Trophoblast cell (in vitro differentiated cells and primary cell): ENCODE measurements at regions not wholly inside any gene's neighbourhood (a gene's known extent, or its start where the extent isn't known, plus 50 kb on each side); places are given as distances from the start of the nearest gene placed in this dataset.

Experiments used
- DNase-seq, 2 donors: peaks; one replicate each; pipeline ENCODE4 v3.0.0-alpha.2; 2016
- H2AFZ ChIP-seq: 2 replicates; pipeline ENCODE4 v1.6.1; 2013; ENCODE audit warnings: low read length, moderate library complexity, mild to moderate bottlenecking; ENCODE audit not compliant: insufficient read depth, poor library complexity
- H2AK5ac ChIP-seq: 2 replicates; pipeline ENCODE4 v1.6.1; 2013; ENCODE audit warnings: mild to moderate bottlenecking, low read length
- H2BK120ac ChIP-seq: 2 replicates; pipeline ENCODE4 v1.6.1; 2013; ENCODE audit warnings: low read length, mild to moderate bottlenecking, moderate library complexity; ENCODE audit not compliant: insufficient read depth, poor library complexity
- H2BK12ac ChIP-seq: 2 replicates; pipeline ENCODE4 v1.6.1; 2013; ENCODE audit warnings: mild to moderate bottlenecking, low read length, moderate library complexity
- H2BK5ac ChIP-seq: 2 replicates; pipeline ENCODE4 v1.6.1; 2013; ENCODE audit warnings: low read length, low read depth, moderate library complexity, mild to moderate bottlenecking; ENCODE audit not compliant: poor library complexity
- H3K14ac ChIP-seq: 2 replicates; pipeline ENCODE4 v1.6.1; 2013; ENCODE audit warnings: mild to moderate bottlenecking, low read length
- H3K18ac ChIP-seq: 2 replicates; pipeline ENCODE4 v1.6.1; 2013; ENCODE audit warnings: mild to moderate bottlenecking, low read length
- H3K23ac ChIP-seq: 2 replicates; pipeline ENCODE4 v1.6.1; 2013; ENCODE audit warnings: low read length
- H3K27ac ChIP-seq: 2 replicates; pipeline ENCODE4 v1.5.1; 2013; ENCODE audit warnings: low read depth, mild to moderate bottlenecking, inconsistent platforms, low read length, moderate library complexity
- H3K27me3 ChIP-seq: 2 replicates; pipeline ENCODE4 v1.6.1; 2013; ENCODE audit warnings: inconsistent platforms, mild to moderate bottlenecking, low read length, moderate library complexity; ENCODE audit not compliant: insufficient read depth
- H3K36me3 ChIP-seq, 2 experiments: 1 replicate in 1 of 2; 2 replicates in 1 of 2; pipeline ENCODE4 v1.6.1; 2013; ENCODE audit warnings: low read length in 2 of 2, mild to moderate bottlenecking in 2 of 2, moderate library complexity in 1 of 2; ENCODE audit not compliant: insufficient read depth in 2 of 2, control insufficient read depth in 1 of 2
- H3K4ac ChIP-seq: 2 replicates; pipeline ENCODE4 v1.6.1; 2013; ENCODE audit warnings: low read depth, mild to moderate bottlenecking, low read length, moderate library complexity
- H3K4me1 ChIP-seq, 2 experiments: 1 replicate in 1 of 2; 2 replicates in 1 of 2; pipeline ENCODE4 v1.6.1; 2013; ENCODE audit warnings: low read length in 2 of 2, mild to moderate bottlenecking in 2 of 2, moderate library complexity in 1 of 2; ENCODE audit not compliant: insufficient read depth in 2 of 2, control insufficient read depth in 1 of 2
- H3K4me2 ChIP-seq: 2 replicates; pipeline ENCODE4 v1.6.1; 2013; ENCODE audit warnings: inconsistent platforms, mild to moderate bottlenecking, low read length, moderate library complexity
- H3K4me3 ChIP-seq: 2 replicates; pipeline ENCODE4 v1.5.1; 2013; ENCODE audit warnings: mild to moderate bottlenecking, low read depth, low read length, inconsistent platforms
- H3K79me1 ChIP-seq: one replicate; pipeline ENCODE4 v1.6.1; 2013; ENCODE audit warnings: low read length
- H3K79me2 ChIP-seq: 2 replicates; pipeline ENCODE4 v1.6.1; 2013; ENCODE audit warnings: low read length, mild to moderate bottlenecking; ENCODE audit not compliant: control insufficient read depth, insufficient read depth, poor library complexity
- H3K9ac ChIP-seq: 2 replicates; pipeline ENCODE4 v1.6.1; 2013; ENCODE audit warnings: mild to moderate bottlenecking, low read length
- H3K9me3 ChIP-seq: 2 replicates; pipeline ENCODE4 v1.6.1; 2013; ENCODE audit warnings: low read depth, mild to moderate bottlenecking, control low read depth, inconsistent platforms, low read length; ENCODE audit not compliant: insufficient read depth
- H4K12ac ChIP-seq: 2 replicates; pipeline ENCODE4 v1.6.1; 2013; ENCODE audit warnings: low read depth, mild to moderate bottlenecking, low read length, moderate library complexity
- H4K8ac ChIP-seq: 2 replicates; pipeline ENCODE4 v1.6.1; 2013; ENCODE audit warnings: low read depth, mild to moderate bottlenecking, low read length, moderate library complexity
- H4K91ac ChIP-seq: one replicate; pipeline ENCODE4 v1.6.1; 2013; ENCODE audit warnings: low read depth, mild to moderate bottlenecking, low read length, moderate library complexity
- WGBS: extraction: QIAGEN DNeasy Blood & Tissue Kit; methylation state at CpG from one replicate; pipeline ENCODE4 v1.1.7; 2013; ENCODE audit warnings: missing lambda C conversion rate; ENCODE audit not compliant: insufficient read length, insufficient coverage; ENCODE audit errors: extremely low coverage; 5-methylcytosine and 5-hydroxymethylcytosine counted together

GRCh38 chr6:16850681-16851026 lies 89.4 kb upstream of the ATXN1 start:
- Histone ChIP-seq H3K9me3 (peaks cover 2% of the 10 kb centered on the region), H2AK5ac (no peak overlapping the region), H4K12ac (no peak overlapping the region), H2BK120ac (no peak overlapping the region), H2BK12ac (no peak overlapping the region), H3K4me2 (no peak overlapping the region), H4K91ac (no peak overlapping the region), H2AFZ (no peak overlapping the region), H3K23ac (no peak overlapping the region), H3K4me1 (peaks cover 3 to 4% of the 10 kb centered on the region in 2 experiments), H3K27me3 (no peaks in the 10 kb centered on the region), H3K9ac (no peak overlapping the region), H4K8ac (no peak overlapping the region), H3K18ac (no peak overlapping the region), H3K79me2 (no peaks in the 10 kb centered on the region), H3K79me1 (peaks cover 1% of the 10 kb centered on the region), H3K27ac (no peak overlapping the region), H3K36me3 (no peaks in the 10 kb centered on the region), H3K4ac (no peak overlapping the region), H3K14ac (no peak overlapping the region), H2BK5ac (no peak overlapping the region), H3K4me3 (no peak overlapping the region)
- no CpG with 5 or more reads among the region's 5 CpGs for WGBS
- no peak for DNase-seq

GRCh38 chr6:16849988-16850680 lies 88.9 kb upstream of the ATXN1 start:
- Histone ChIP-seq H2AFZ (no peak overlapping the region), H3K27me3 (no peaks in the 10 kb centered on the region), H3K79me1 (peaks cover 1% of the 10 kb centered on the region), H3K4me2 (no peak overlapping the region), H4K91ac (no peak overlapping the region), H3K9ac (no peak overlapping the region), H2BK5ac (no peak overlapping the region), H3K36me3 (no peaks in the 10 kb centered on the region), H3K79me2 (no peaks in the 10 kb centered on the region), H4K12ac (peak overlapping the region; percentile 36), H3K23ac (no peak overlapping the region), H2AK5ac (no peak overlapping the region), H3K4me3 (no peak overlapping the region), H3K14ac (peak overlapping the region; percentile 34), H3K27ac (peak overlapping the region; percentile 21), H2BK12ac (no peak overlapping the region), H2BK120ac (no peak overlapping the region), H3K18ac (no peak overlapping the region), H3K4ac (no peak overlapping the region), H4K8ac (no peak overlapping the region), H3K4me1 (peaks cover 3 to 4% of the 10 kb centered on the region in 2 experiments), H3K9me3 (peaks cover 2% of the 10 kb centered on the region)
- DNase-seq: no peak
- no CpG with 5 or more reads among the region's 7 CpGs for WGBS

DNA sequence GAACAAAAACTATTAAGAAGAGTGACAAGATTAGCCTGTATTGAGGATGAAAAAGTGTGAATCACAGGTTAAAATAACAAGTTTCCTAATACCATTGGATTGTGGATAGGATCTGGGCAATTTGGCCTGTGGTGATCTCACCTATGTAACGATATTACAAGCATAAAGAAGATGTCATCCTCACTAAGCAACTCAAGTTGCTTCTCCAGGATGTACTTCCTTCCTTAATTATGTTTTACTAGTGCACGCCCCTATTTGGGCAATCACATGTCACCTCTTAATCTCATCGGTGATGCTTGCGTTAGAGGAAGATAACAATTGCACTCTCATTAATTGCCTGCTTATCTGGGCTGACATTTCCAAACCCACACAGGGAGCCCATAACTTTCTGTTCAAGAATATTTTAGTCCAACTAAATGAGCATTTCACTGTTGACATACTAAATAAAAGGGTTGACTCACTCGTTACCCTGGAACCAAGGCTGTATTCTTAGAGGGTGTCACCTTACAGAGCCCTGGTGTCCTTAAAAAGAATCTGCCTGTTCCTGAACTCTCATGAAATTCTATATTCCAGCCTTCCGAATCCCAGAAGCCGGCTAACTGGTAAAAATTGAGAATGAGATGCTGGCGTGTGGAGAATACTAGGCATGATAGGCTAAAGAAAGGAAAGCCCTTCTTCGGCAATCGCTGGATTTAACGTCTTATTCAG lies 88.2 kb upstream of the ATXN1 start:
- no CpG with 5 or more reads among the region's 11 CpGs for WGBS
- no peak overlapping the region for H3K4me2 ChIP-seq

DNA sequence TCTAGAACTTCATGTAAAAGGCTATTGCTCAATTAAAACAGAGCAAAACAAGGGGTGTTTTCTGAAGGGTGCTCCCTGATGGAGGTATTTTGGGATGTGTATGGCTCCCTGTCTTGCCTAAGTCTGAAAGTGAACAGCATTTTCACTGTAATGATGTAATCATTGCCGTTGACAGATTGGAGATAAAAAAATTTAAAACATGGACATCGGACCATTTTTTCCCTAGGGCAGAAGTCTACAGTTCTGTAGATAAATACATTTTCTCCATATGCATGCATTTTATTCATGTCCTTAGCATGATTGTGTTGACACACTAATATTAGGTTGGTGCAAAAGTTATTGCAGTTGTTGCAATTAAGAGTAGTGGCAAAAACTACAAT lies 85.1 kb upstream of the ATXN1 start:
- Histone ChIP-seq H2AK5ac (no peak overlapping the region), H3K27ac (no peak overlapping the region), H3K36me3 (no peaks in the 10 kb centered on the region), H3K4me2 (no peak overlapping the region), H3K14ac (no peak overlapping the region), H4K8ac (no peak overlapping the region), H3K27me3 (no peaks in the 10 kb centered on the region), H3K18ac (no peak overlapping the region), H3K4ac (no peak overlapping the region), H3K23ac (no peak overlapping the region), H2BK5ac (no peak overlapping the region), H3K79me1 (peaks cover 1% of the 10 kb centered on the region), H2BK120ac (no peak overlapping the region), H3K79me2 (no peaks in the 10 kb centered on the region), H4K91ac (no peak overlapping the region), H3K9me3 (peaks cover 2% of the 10 kb centered on the region), H2AFZ (no peak overlapping the region), H4K12ac (no peak overlapping the region), H3K4me1 (peaks cover 3 to 4% of the 10 kb centered on the region in 2 experiments), H2BK12ac (no peak overlapping the region), H3K4me3 (no peak overlapping the region), H3K9ac (no peak overlapping the region)
- WGBS: no CpG with 5 or more reads among the region's 2 CpGs
- DNase-seq: peak in 1 of 2 donors; percentile 45

More for the DNA sequence above, 88.2 kb upstream of the ATXN1 start:
- Histone ChIP-seq H3K79me2 (no peaks in the 10 kb centered on the region), H2BK5ac (no peak overlapping the region), H3K9ac (no peak overlapping the region), H3K18ac (no peak overlapping the region), H3K23ac (no peak overlapping the region), H3K4ac (no peak overlapping the region), H4K8ac (no peak overlapping the region), H2AK5ac (no peak overlapping the region), H2BK120ac (no peak overlapping the region), H3K9me3 (peaks cover 2% of the 10 kb centered on the region), H3K4me1 (peaks cover 3 to 4% of the 10 kb centered on the region in 2 experiments), H4K12ac (no peak overlapping the region), H3K4me3 (no peak overlapping the region), H3K27ac (peak overlapping the region; percentile 21), H2BK12ac (no peak overlapping the region), H3K14ac (peak overlapping the region; percentile 34), H2AFZ (no peak overlapping the region), H3K79me1 (peaks cover 1% of the 10 kb centered on the region), H3K36me3 (no peaks in the 10 kb centered on the region), H3K27me3 (no peaks in the 10 kb centered on the region), H4K91ac (no peak overlapping the region)
- DNase-seq: peak; percentile 30 to 44
